T47D (cell line): ENCODE measurements at regions not wholly inside any gene's neighbourhood (a gene's known extent, or its start where the extent isn't known, plus 50 kb on each side); places are given as distances from the start of the nearest gene placed in this dataset.
"Not testable (repeated sequence)": the region's sequence is repeated elsewhere in the genome, so short reads cannot be mapped to it uniquely, and the experiment has no call there.

Source experiments
- DNase-seq, 2 experiments: peaks; one replicate each; pipeline versions ENCODE4 v3.0.0 to v3.0.0-alpha.2; 2011 to 2012; ENCODE audit warnings: low read depth in 1 of 2, low spot score in 1 of 2
- JUND ChIP-seq: IDR thresholded peaks from 2 replicates; pipeline ENCODE4 v1.6.1; 2012; ENCODE audit warnings: low read depth
- in situ Hi-C: cut with HindIII; loops from 2 replicates; pipeline ENCODE4 v1.10.0; 2016; ENCODE audit warnings: low sequenced_read_pairs, low pct_unique_long_range_greater_than_20kb

- in situ Hi-C loops, result no loop called here
- TF ChIP-seq JUND, result no peak
- peak in 1 of 2 experiments; percentile 42 for DNase-seq
These were observed 218.2 kb downstream of the TMTC3 start for GRCh38 chr12:88360343-88360742.

GRCh38 chr12:88361493-88361892 is 218.8 kb downstream of the KITLG start:
- in situ Hi-C loops, result no loop called here
- TF ChIP-seq JUND, result no peak
- no peak for DNase-seq

DNA sequence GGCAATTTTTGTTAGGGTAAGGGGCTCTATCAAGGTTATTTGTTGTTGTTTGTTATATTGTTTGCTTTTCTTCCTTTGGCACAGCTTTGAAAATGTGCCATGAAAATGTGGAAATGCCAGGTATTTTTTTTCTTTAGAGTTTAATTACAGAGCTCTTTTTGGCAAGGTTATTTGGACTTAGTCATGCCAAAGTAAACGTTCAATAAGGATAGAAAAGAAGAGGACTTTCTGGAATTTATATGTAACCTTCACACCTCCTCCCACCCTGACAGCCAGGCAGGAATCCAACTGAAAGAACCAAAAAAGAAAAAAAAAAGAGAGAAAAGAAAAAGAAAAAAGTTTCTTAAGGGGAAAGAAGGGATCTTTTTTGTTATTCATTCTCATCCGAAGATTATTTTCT is 217.8 kb downstream of the KITLG start:
- DNase-seq, result no peak
- in situ Hi-C loops, result no loop called here
- no peak for TF ChIP-seq JUND

DNA sequence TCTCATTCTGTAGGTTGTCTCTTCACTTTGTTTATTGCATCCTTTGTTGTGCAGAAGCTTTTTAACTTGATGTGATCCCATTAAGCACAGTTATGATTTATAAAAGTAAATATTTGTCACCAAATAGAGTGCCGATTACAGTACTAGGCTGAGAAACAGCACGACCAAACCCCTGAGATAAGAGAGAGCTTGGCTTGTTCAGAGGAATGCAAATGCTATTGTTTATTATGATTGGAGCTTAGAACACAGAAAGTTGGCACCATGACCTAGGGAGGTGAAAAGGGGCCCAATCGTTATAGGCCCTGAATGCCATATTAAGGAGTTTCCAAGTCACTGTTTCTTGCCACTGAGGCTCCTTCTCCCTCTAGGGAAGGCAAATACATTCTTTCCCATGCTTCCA is 214.9 kb downstream of the KITLG start:
- in situ Hi-C loops, result no loop called here
- TF ChIP-seq JUND, result no peak
- DNase-seq, result no peak

DNA sequence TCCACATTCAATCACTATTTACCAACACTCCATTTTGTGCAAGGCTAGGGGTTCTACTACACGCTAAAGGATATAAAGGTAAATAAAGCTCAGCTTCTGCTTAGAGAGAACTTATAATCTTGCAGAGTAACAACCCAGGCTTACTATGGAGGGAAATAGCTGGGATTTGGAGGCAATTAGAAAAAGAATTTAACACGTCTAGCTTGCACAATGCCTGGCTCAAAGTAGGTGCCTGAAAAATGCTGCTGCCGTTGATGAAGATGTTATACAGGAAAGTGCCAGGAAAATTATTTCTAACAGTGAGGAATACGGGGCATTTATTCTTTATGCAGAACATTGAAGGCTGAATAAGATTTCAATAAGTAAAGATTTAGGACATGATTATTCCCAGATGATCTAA is 214.2 kb downstream of the KITLG start:
- DNase-seq, result no peak
- TF ChIP-seq JUND, result no peak
- in situ Hi-C loops, result no loop called here

GRCh38 chr12:88367231-88367630 is 213.0 kb downstream of the KITLG start:
- TF ChIP-seq JUND, result no peak
- no peak for DNase-seq
- in situ Hi-C loops, result no loop called here

- in situ Hi-C loops, DNase-seq: not testable (repeated sequence)
These were observed 212.2 kb downstream of the KITLG start for GRCh38 chr12:88368077-88368476.

DNA sequence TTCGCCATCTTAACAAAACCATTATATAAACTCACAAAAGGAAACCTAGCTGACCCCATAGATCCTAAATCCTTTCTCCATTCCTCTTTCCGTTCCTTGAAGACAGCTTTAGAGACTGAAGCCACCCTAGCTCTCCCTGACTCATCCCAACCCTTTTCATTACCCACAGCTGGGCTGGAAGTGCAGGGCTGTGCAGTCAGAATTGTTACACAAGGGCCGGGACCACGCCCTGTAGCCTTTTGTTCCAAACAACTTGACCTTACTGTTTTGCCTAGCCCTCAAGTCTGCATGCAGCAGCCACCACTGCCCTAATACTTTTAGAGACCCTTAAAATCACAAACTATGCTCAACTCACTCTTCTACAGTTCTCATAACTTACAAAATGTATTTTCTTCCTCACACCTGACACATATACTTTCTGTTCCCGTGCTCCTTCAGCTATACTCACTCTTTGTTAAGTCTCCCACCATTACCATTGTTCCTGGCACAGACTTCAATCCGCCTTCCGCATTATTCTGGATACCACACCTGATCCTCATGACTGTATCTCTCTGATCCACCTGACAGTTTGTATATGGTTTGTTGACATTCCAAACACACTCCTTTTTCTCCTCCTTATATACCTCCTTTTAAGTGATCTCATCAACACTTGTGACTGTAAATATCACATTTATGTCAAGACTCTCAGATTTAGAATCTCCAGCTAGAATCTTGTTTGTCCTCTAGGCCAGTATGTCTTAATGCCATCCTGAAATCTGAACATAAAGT is 208.7 kb downstream of the KITLG start:
- DNase-seq, result no peak
- in situ Hi-C loops, result no loop called here
- TF ChIP-seq JUND, result no peak

DNA sequence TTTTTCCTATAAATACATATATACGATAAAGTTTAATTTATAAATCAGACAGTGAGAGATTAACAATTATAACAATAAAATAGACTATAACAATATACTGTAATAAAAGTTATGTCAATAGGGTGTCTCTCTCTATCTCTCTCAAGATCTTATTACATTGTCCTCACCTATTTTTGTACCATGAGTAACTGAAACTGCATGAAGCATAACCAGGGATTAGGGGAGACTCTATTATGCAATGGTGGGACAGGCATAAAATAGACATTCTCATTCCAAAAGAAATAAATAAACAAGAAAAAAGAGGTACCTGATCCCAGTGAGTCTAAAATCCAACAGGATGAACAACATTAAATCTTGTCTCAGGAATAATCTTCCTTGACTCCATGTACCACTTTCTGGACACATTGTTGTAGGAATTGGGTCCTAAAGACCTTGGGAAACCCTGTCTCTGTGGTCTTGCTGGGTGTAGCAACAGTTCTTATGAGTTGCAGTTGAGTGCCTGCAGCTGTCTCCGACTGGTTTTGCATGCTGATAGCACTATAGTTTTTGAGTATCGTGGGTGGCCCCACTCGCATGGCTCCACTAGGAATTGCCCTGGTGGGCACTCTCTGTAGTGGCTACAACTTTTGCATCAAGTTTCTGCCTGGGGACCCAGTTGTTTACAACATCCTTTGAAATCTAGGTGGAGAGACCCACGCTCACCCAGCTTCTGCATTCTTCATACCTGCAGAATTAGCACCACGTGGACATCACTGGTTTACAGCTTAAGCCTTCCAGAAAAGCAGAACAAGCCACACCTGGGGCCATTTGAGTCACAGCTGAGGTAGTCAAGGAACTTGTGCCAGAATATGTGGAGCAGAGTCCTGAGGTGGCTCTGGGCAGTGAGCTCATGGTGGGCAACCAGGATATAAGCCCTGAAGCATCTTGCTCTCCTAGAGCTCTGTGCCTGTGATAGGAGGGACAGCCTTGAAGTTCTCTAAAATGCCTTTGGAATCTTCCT is 204.7 kb downstream of the KITLG start:
- no peak for DNase-seq
- in situ Hi-C loops, result no loop called here
- no peak for TF ChIP-seq JUND

DNA sequence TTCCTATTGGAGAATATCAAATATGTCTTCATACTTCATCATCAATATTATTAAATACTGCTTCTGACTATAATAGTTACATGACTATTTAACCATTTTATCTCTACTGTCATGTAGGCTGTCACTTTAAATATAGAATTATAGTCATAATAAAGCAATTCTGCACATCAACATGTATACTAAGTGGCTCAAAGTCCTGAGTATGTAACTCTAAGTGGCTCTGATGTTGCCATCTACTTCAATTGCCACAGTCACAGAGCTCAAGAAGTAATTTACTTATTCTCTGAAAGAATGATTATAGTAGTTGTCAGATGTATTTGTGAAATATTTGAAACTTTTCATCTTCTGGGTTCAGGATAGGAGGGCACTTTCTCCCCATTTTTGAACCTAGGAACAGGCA is 202.3 kb downstream of the KITLG start:
- TF ChIP-seq JUND, result no peak
- in situ Hi-C loops, result no loop called here
- DNase-seq, result no peak

GRCh38 chr12:88381466-88381865 is 198.8 kb downstream of the KITLG start:
- no peak for TF ChIP-seq JUND
- in situ Hi-C loops, result no loop called here
- no peak for DNase-seq

DNA sequence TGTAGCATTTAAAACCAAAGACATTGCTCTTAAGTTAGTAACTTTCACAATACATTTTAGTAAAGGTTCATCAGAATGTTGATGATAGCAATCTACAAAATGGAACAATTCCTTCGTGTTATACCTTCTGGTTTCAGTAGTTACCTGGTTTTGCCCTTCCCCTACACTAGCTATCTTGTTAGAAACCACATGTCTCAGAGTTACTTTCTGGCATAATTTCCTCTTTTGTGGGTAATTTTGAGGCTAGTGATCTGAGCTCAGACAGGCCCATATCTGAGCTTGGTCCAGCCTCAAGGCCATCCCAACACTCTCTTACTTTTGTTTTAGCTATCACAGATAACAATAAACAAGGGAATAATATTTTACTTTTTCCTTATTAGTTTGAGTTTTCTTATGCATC is 196.9 kb downstream of the KITLG start:
- DNase-seq, result no peak
- TF ChIP-seq JUND, result no peak
- in situ Hi-C loops, result no loop called here
